A204.1 (cell line): ENCODE measurements at regions not wholly inside any gene's neighbourhood (a gene's known extent, or its start where the extent isn't known, plus 50 kb on each side); places are given as distances from the start of the nearest gene placed in this dataset.

Experiments
- FAIRE-seq: peaks from 2 replicates; lab custom pipeline; 2012; peaks lifted over from hg19 to GRCh38; lab: Jason Lieb, UNC

GRCh38 chr17:33778505-33779233 lies 476.4 kb upstream of the CCL2 start:
- FAIRE-seq: no peak

DNA sequence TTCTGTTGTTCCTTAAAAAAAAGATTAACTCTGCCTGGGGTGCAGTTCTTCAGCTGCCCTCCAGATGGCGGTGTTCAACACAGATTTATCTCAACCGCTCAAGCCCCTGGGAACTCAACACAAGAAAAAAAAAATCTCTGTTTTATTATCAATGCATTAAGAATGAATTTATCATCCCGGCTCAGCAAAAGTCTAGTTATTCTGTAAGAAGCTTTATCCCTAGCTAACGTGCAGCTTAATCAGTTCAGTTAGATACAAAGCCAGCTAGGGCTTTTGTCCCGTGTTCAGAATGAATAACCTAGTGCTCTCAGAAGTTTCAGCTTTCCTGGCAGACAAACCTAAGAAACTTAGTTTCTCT lies 475.9 kb upstream of the CCL2 start:
- FAIRE-seq: peak; percentile 89

DNA sequence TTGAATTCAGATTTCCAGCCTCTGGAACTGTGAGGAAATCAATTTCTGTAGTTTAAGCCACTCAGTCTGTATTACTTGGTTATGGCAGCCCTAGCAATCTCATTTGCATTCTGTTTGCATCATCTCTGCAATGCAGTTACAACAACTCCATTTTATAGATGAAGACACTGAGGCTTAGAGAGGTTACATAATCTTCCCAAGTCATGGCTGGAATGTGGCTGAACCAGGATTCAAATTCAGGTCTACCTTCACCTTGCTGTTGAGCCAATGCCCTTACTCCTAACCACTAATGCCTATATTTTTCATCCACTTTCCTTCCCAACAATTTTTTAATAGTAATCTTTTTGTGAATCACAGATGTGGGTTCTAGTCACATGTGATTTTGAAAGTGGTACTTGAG lies 469.8 kb upstream of the CCL2 start:
- FAIRE-seq: no peak

GRCh38 chr17:33786478-33786877 lies 468.6 kb upstream of the CCL2 start:
- no peak for FAIRE-seq

DNA sequence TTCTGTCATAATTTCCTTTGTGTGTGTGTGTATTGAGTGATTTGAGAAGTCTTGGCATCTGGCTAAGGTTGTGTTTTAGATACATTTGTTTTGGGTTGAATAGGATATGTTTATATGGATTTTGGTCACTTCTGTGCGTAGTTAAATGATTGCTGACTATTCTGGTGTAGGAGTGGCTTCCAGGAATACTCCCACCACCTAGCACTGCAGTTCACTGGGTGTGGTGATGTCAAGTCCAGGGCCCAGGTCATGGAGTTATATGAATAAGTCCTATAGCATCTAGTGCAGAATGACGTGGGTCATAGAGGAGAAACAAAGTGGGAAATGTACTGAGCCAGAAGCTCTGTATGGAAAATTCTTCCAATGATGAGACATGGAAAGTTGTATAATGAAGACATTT lies 465.4 kb upstream of the CCL2 start:
- FAIRE-seq: no peak

DNA sequence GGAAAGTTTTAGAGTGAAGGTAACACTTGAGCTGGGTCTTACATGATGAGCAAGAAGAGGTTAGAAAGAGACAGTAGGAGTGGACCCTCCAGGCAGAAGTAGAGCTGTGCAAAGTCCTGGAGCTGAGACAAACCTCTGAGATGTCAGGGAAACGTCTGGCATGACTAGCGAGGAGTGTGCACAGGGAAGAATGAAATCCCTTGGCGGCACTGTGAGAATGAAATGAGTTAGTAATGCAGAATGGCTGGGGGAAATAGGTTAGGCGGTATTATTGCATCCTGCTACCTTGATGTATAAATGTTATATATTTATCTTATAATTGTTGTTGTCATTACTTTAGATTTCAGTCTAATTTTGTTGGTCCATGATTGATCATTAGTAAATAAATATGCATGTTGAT lies 457.9 kb upstream of the CCL2 start:
- FAIRE-seq: no peak

GRCh38 chr17:33798308-33798707 lies 456.8 kb upstream of the CCL2 start:
- FAIRE-seq: no peak

- no peak for FAIRE-seq
These were observed 452.5 kb upstream of the CCL2 start for GRCh38 chr17:33802349-33803198.

- no peak for FAIRE-seq
These were observed 451.8 kb upstream of the CCL2 start for GRCh38 chr17:33803199-33803685.

GRCh38 chr17:33803686-33804085 lies 451.4 kb upstream of the CCL2 start:
- no peak for FAIRE-seq

GRCh38 chr17:33804401-33804800 lies 450.7 kb upstream of the CCL2 start:
- no peak for FAIRE-seq

GRCh38 chr17:33806631-33807030 lies 448.5 kb upstream of the CCL2 start:
- no peak for FAIRE-seq

- no peak for FAIRE-seq
These were observed 445.3 kb upstream of the CCL2 start for GRCh38 chr17:33809748-33810147.

DNA sequence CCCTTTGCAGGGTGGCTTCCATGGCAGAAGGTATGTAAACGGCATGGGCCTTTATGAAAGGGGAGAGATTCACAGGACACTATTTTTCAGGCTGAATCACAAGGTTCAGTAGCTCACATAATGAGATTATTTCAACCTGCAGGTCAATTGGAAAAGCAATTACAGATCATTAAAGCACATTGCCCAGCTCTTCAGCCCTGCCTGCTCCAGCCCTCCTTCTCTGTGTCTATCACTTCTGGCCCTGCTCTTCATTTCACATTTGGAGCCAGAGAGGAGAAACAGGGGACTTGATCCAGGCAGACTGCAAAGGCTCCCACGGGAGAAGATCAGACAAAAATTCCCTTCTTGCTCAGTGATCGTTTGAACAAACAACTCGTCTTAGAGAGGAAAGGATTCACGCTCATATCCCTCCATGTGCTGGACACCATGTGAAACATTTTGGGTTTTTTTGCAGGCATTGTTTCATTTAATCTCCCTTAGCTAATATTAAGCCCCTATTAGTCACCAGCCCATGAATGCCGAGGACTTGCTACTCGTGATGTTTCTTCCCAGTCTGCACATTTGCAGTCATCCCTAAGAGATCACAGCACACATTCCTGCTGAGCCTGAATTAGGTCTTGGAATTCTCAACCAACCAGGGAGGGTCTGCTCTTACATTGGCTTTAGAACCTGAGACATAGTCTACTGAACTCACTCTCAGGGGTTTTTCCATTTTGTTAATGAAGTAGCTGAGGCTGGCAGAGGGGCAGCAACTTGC lies 443.9 kb upstream of the CCL2 start:
- FAIRE-seq: no peak

DNA sequence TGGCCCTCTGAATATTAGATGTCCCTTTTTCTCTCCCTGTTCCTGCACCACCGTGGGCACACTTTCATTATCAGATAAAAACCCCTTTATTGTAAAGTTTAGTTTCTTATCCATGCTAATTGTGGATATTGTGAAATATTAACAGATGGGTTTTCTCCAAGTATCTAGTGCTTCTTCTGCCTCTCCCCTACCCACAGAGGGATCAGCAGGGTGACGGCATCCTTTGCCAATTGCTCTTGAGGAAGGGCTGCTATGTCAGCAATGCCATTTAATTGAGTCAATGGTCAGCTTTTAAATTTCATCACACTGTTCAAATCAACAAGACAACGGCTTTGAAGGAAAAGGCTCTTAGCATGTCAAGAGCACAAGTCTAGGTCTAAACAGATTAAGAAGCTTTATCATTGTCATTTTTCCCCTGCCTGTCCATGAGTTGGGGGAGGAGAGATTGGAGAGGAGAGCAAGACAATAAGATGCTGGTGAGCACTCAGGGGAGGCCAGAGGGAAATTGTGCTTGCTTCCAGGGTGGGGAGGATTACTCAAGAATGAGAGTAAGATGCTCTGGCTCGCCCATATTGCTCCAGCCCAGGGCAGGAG lies 443.0 kb upstream of the CCL2 start:
- FAIRE-seq: no peak

GRCh38 chr17:33814852-33815251 lies 440.2 kb upstream of the CCL2 start:
- FAIRE-seq: no peak

DNA sequence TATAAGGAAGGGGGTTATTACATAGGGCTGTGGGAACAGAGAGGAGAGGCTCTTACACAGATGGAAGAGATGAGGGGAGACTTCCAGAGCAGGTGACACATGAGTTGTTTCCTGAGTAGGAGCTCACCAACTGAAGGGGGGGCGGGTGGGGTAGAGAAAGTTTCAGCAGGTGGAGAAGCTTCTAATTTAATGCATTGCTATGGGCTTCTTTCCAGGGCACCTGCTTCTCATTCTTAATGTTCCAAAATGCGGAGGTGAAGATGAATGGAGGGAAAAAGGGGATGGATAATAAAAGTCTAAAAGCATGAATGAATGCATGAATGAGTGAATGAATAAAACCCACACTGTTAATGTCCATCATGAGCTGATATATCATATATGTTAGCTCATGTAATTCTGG lies 439.0 kb upstream of the CCL2 start:
- FAIRE-seq: no peak

DNA sequence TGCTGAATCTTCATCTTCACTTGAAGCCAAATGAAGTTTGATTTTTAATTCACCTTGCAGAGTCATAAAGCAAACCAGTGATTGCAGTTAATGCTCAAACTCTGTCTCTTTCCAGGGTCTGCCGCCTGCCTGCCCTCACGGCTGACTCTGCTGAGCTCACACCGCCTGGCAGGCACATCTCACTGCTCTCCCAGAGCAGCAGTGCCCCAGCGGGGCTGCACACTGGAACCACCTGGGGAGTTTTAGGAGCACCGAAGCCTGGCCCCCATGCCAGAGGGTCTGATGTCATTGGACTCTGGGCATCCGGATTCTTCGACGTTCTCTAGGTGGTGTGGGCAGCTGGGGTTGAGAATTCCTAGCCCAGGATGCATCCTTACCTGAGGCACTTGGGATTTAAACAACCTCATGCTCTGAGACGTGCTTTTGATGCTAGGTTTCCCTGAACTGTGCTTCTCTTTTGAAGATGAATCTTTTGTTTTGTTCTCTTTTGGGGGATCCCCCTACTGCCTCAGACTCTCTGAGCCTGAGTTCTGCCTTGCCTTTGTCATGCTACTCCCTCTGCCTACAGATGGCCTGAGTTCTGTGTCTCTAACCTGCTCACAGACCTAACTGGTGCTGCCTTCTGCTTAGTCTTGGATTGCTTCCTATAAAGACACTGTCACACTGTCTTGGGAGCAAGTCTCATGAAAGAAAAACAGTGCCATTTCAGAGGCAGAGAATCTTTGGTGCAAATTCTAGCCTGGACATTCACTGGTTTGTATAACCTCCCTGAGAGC lies 438.1 kb upstream of the CCL2 start:
- FAIRE-seq: no peak

DNA sequence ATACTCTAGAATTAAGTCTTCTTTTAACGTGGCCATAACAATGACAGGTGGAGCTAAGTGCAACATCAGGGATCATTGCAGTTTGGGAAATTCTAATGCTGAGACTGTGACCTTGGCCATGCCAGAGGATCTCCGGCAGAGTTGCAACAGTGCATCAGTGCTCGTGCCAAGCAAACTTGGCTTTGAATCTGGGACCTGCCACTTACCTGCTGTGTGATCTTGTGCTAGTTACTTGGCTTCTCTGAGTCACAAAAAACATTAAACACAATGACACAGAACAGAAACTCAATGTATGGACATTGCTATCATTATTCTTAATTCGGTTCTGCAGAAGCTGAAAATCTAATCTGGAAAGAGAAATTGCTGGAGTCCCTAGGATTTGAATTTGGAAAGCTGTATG lies 435.5 kb upstream of the CCL2 start:
- no peak for FAIRE-seq

- no peak for FAIRE-seq
These were observed 422.8 kb upstream of the CCL2 start for GRCh38 chr17:33832262-33832661.

- no peak for FAIRE-seq
These were observed 417.8 kb upstream of the CCL2 start for GRCh38 chr17:33837281-33837680.

GRCh38 chr17:33838281-33838680 lies 416.8 kb upstream of the CCL2 start:
- FAIRE-seq: no peak
